ENCODE measurements at regions not wholly inside any gene's neighbourhood (a gene's known extent, or its start where the extent isn't known, plus 50 kb on each side); places are given as distances from the start of the nearest gene placed in this dataset.

DNA sequence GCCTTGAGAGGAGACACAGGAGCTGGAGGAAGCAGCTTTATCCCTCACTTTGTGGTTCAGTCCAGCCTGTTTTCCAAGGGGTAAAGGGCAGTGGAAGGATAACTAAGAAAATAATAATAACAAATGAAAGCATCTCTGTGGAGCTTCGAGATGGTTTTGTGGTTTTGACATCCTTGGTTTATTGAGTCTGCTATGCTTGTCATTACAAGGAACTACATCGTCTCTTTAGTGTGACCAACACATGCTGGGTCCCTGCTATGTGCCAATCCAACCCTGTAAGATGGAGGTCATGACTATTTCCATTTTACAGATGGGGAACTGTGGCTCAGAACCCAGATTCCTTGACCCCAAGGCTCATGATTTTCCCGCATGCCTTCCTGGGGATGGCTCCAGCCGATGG, 124.8 kb downstream of the MRM1 start:
- no peak overlapping the region for H3K27ac Mint-ChIP-seq
- peaks cover 34 to 59% (median 36%) of the 10 kb centered on the region in 3 donors for H3K27me3 Mint-ChIP-seq (ENCODE audit: low read depth in 3 of 3)
- no peaks in the 10 kb centered on the region for H3K36me3 Mint-ChIP-seq

DNA sequence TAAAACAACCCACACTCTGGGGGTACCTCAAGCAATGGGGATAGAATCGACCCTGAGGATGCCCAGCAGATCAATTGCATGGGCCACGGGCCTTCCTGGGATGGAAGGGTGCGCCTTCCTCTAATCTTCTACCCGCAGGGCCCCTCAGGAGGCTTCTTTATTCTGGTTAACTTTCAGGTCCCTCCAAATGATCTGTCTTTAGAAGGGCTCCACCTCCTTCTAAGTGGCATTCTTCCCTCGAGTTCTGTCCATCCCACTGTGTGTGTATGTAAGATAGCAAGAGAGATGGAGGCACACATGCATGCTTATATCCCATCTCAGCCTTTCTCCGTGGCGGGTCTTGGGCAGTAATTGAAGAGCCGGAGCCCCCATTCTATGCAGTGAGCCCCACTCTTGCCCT, 125.7 kb downstream of the MRM1 start:
- H3K9me3 Mint-ChIP-seq = peaks cover 0 to 4% (median 0%) of the 10 kb centered on the region in 7 donors
- DNase-seq = no peak
- H2AFZ ChIP-seq (ENCODE audit: insufficient read depth, low read depth, low read length, poor library complexity, severe bottlenecking) = no peak overlapping the region
- H3K4me1 ChIP-seq (ENCODE audit: control insufficient read depth in 1 of 2, insufficient read depth in 2 of 2, low read length in 2 of 2) = peaks cover 6 to 10% of the 10 kb centered on the region in 2 donors
- peaks cover 8% of the 10 kb centered on the region for H3K4me1 Mint-ChIP-seq
- no peaks in the 10 kb centered on the region for H4K20me1 ChIP-seq (ENCODE audit: insufficient read depth, low read length)
- peaks cover 35 to 61% (median 36%) of the 10 kb centered on the region in 3 donors for H3K27me3 Mint-ChIP-seq (ENCODE audit: low read depth in 3 of 3)
- H3K27me3 ChIP-seq (ENCODE audit: control insufficient read depth in 2 of 2, insufficient read depth in 2 of 2, low read length in 2 of 2) = peaks cover 19 to 47% of the 10 kb centered on the region in 2 donors
- intact Hi-C loops (cut with micrococcal nuclease) = no loop called here
- H3K36me3 ChIP-seq (replicated peaks in 1 of 2; ENCODE audit: control insufficient read depth in 1 of 2, insufficient read depth in 2 of 2, low read length in 2 of 2) = no peaks in the 10 kb centered on the region
- H3K9ac ChIP-seq (ENCODE audit: insufficient read depth, low read length, poor library complexity, severe bottlenecking) = no peak overlapping the region
- no peak overlapping the region for H3K27ac ChIP-seq (ENCODE audit: low read depth in 1 of 2, low read length in 2 of 2)
- WGBS (ENCODE audit: insufficient coverage) = 87% methylated on average over 4 of the region's 8 CpGs
- TF ChIP-seq, protein P1, sequence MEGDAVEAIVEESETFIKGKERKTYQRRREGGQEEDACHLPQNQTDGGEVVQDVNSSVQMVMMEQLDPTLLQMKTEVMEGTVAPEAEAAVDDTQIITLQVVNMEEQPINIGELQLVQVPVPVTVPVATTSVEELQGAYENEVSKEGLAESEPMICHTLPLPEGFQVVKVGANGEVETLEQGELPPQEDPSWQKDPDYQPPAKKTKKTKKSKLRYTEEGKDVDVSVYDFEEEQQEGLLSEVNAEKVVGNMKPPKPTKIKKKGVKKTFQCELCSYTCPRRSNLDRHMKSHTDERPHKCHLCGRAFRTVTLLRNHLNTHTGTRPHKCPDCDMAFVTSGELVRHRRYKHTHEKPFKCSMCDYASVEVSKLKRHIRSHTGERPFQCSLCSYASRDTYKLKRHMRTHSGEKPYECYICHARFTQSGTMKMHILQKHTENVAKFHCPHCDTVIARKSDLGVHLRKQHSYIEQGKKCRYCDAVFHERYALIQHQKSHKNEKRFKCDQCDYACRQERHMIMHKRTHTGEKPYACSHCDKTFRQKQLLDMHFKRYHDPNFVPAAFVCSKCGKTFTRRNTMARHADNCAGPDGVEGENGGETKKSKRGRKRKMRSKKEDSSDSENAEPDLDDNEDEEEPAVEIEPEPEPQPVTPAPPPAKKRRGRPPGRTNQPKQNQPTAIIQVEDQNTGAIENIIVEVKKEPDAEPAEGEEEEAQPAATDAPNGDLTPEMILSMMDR (IDR thresholded peaks at IDR 0.05) = no peak
- no peak overlapping the region for H3K4me3 ChIP-seq (replicated peaks in 1 of 3; ENCODE audit: low read depth in 2 of 3, low read length in 3 of 3)
- H3K4me3 Mint-ChIP-seq = peak overlapping the region in 1 of 2 donors; percentile 33
- H3K27ac Mint-ChIP-seq = no peak overlapping the region
- H3K9me3 ChIP-seq (replicated peaks in 1 of 2; ENCODE audit: control insufficient read depth in 1 of 2, insufficient read depth in 1 of 2, low read length in 2 of 2) = no peaks in the 10 kb centered on the region
- H3K4me2 ChIP-seq (replicated peaks; ENCODE audit: extremely low read depth, low read length, poor library complexity, severe bottlenecking) = no peak overlapping the region
- no peaks in the 10 kb centered on the region for H3K36me3 Mint-ChIP-seq
- no peaks in the 10 kb centered on the region for H3K79me2 ChIP-seq (ENCODE audit: insufficient read depth, low read length)

More for the DNA sequence above, 124.8 kb downstream of the MRM1 start:
- H3K4me1 Mint-ChIP-seq = peaks cover 16% of the 10 kb centered on the region
- H3K9me3 ChIP-seq (replicated peaks in 1 of 2; ENCODE audit: control insufficient read depth in 1 of 2, insufficient read depth in 1 of 2, low read length in 2 of 2) = no peaks in the 10 kb centered on the region
- H3K4me1 ChIP-seq (ENCODE audit: control insufficient read depth in 1 of 2, insufficient read depth in 2 of 2, low read length in 2 of 2) = peaks cover 13 to 18% of the 10 kb centered on the region in 2 donors
- intact Hi-C loops (cut with micrococcal nuclease) = no loop called here
- WGBS (ENCODE audit: insufficient coverage) = 89% methylated on average over 3 of the region's 4 CpGs
- H3K4me3 Mint-ChIP-seq = no peak overlapping the region
- no peaks in the 10 kb centered on the region for H4K20me1 ChIP-seq (ENCODE audit: insufficient read depth, low read length)
- no peaks in the 10 kb centered on the region for H3K36me3 ChIP-seq (replicated peaks in 1 of 2; ENCODE audit: control insufficient read depth in 1 of 2, insufficient read depth in 2 of 2, low read length in 2 of 2)
- no peaks in the 10 kb centered on the region for H3K79me2 ChIP-seq (ENCODE audit: insufficient read depth, low read length)
- H2AFZ ChIP-seq (ENCODE audit: insufficient read depth, low read depth, low read length, poor library complexity, severe bottlenecking) = no peak overlapping the region
- TF ChIP-seq, protein P1 (IDR thresholded peaks at IDR 0.05) = no peak
- H3K9me3 Mint-ChIP-seq = peaks cover 0 to 4% (median 0%) of the 10 kb centered on the region in 7 donors
- H3K4me3 ChIP-seq (replicated peaks in 1 of 3; ENCODE audit: low read depth in 2 of 3, low read length in 3 of 3) = no peak overlapping the region
- no peak overlapping the region for H3K27ac ChIP-seq (ENCODE audit: low read depth in 1 of 2, low read length in 2 of 2)
- no peak overlapping the region for H3K4me2 ChIP-seq (replicated peaks; ENCODE audit: extremely low read depth, low read length, poor library complexity, severe bottlenecking)
- peaks cover 19 to 41% of the 10 kb centered on the region in 2 donors for H3K27me3 ChIP-seq (ENCODE audit: control insufficient read depth in 2 of 2, insufficient read depth in 2 of 2, low read length in 2 of 2)
- DNase-seq = no peak
- H3K9ac ChIP-seq (ENCODE audit: insufficient read depth, low read length, poor library complexity, severe bottlenecking) = no peak overlapping the region
